ENCODE measurements at regions not wholly inside any gene's neighbourhood (a gene's known extent, or its start where the extent isn't known, plus 50 kb on each side); places are given as distances from the start of the nearest gene placed in this dataset.

- DNase-seq, result no peak
Measured at GRCh38 chr1:168782559-168783116, 53.6 kb upstream of the DPT start.

GRCh38 chr1:168783458-168784210 lies 54.6 kb upstream of the DPT start:
- Mint-ChIP-seq H3K36me3 (ENCODE audit: low read depth) (no peaks in the 10 kb centered on the region), H3K27ac (no peak overlapping the region), H3K4me1 (no peaks in the 10 kb centered on the region), H3K27me3 (peaks cover 19% of the 10 kb centered on the region), H3K9me3 (no peaks in the 10 kb centered on the region), H3K4me3 (no peak overlapping the region)
- intact Hi-C loops (cut with micrococcal nuclease), result no loop called here
- no peak for DNase-seq

More at GRCh38 chr1:168782559-168783116, 53.6 kb upstream of the DPT start:
- H3K27ac Mint-ChIP-seq, result no peak overlapping the region
- H3K9me3 Mint-ChIP-seq, result no peaks in the 10 kb centered on the region
- intact Hi-C loops (cut with micrococcal nuclease), result no loop called here
- H3K4me3 Mint-ChIP-seq, result no peak overlapping the region
- H3K36me3 Mint-ChIP-seq (ENCODE audit: low read depth), result no peaks in the 10 kb centered on the region
- no peaks in the 10 kb centered on the region for H3K4me1 Mint-ChIP-seq
- H3K27me3 Mint-ChIP-seq, result peaks cover 21% of the 10 kb centered on the region

GRCh38 chr1:168786476-168787330 lies 57.7 kb upstream of the DPT start:
- H3K27me3 Mint-ChIP-seq, result peaks cover 14% of the 10 kb centered on the region
- no peaks in the 10 kb centered on the region for H3K4me1 Mint-ChIP-seq
- DNase-seq, result no peak
- H3K27ac Mint-ChIP-seq, result no peak overlapping the region
- intact Hi-C loops (cut with micrococcal nuclease), result no loop called here
- no peaks in the 10 kb centered on the region for H3K36me3 Mint-ChIP-seq (ENCODE audit: low read depth)
- H3K9me3 Mint-ChIP-seq, result no peaks in the 10 kb centered on the region
- no peak overlapping the region for H3K4me3 Mint-ChIP-seq

GRCh38 chr1:168788258-168788657 lies 59.3 kb upstream of the DPT start:
- Mint-ChIP-seq H3K4me1 (no peaks in the 10 kb centered on the region), H3K9me3 (no peaks in the 10 kb centered on the region), H3K4me3 (no peak overlapping the region), H3K36me3 (ENCODE audit: low read depth) (no peaks in the 10 kb centered on the region), H3K27ac (no peak overlapping the region), H3K27me3 (peaks cover 7% of the 10 kb centered on the region)
- DNase-seq, result no peak
- intact Hi-C loops (cut with micrococcal nuclease), result no loop called here

- Mint-ChIP-seq H3K27ac (no peak overlapping the region), H3K4me1 (no peaks in the 10 kb centered on the region), H3K9me3 (no peaks in the 10 kb centered on the region), H3K4me3 (no peak overlapping the region), H3K36me3 (ENCODE audit: low read depth) (no peaks in the 10 kb centered on the region), H3K27me3 (peaks cover 6% of the 10 kb centered on the region)
- intact Hi-C loops (cut with micrococcal nuclease), result no loop called here
- DNase-seq, result no peak
Measured at GRCh38 chr1:168789501-168789900, 60.5 kb upstream of the DPT start.

- Mint-ChIP-seq H3K27ac (no peak overlapping the region), H3K27me3 (peaks cover 4% of the 10 kb centered on the region), H3K9me3 (no peaks in the 10 kb centered on the region), H3K36me3 (ENCODE audit: low read depth) (no peaks in the 10 kb centered on the region), H3K4me3 (no peak overlapping the region), H3K4me1 (no peaks in the 10 kb centered on the region)
- intact Hi-C loops (cut with micrococcal nuclease), result loop anchor here (5.0 kb wide), 1 partner anchor 950 kb away; no protein-coding TSS in a partner anchor
- no peak for DNase-seq
Measured at GRCh38 chr1:168792142-168792541, 63.1 kb upstream of the DPT start.

GRCh38 chr1:168792592-168793125 lies 63.7 kb upstream of the DPT start:
- intact Hi-C loops (cut with micrococcal nuclease), result loop anchor here (5.0 kb wide), 1 partner anchor 950 kb away; no protein-coding TSS in a partner anchor
- no peaks in the 10 kb centered on the region for H3K4me1 Mint-ChIP-seq
- no peak overlapping the region for H3K4me3 Mint-ChIP-seq
- peaks cover 4% of the 10 kb centered on the region for H3K27me3 Mint-ChIP-seq
- H3K27ac Mint-ChIP-seq, result no peak overlapping the region
- H3K36me3 Mint-ChIP-seq (ENCODE audit: low read depth), result no peaks in the 10 kb centered on the region
- H3K9me3 Mint-ChIP-seq, result no peaks in the 10 kb centered on the region
- no peak for DNase-seq

- H3K27me3 Mint-ChIP-seq, result peaks cover 4% of the 10 kb centered on the region
- H3K9me3 Mint-ChIP-seq, result no peaks in the 10 kb centered on the region
- no peak for DNase-seq
- H3K4me3 Mint-ChIP-seq, result no peak overlapping the region
- H3K4me1 Mint-ChIP-seq, result no peaks in the 10 kb centered on the region
- no peak overlapping the region for H3K27ac Mint-ChIP-seq
- no peaks in the 10 kb centered on the region for H3K36me3 Mint-ChIP-seq (ENCODE audit: low read depth)
- intact Hi-C loops (cut with micrococcal nuclease), result loop anchor here (5.0 kb wide), 1 partner anchor 948 kb away; no protein-coding TSS in a partner anchor
Measured at GRCh38 chr1:168794057-168794456, 65.1 kb upstream of the DPT start.

- intact Hi-C loops (cut with micrococcal nuclease), result no loop called here
- Mint-ChIP-seq H3K9me3 (no peaks in the 10 kb centered on the region), H3K36me3 (ENCODE audit: low read depth) (no peaks in the 10 kb centered on the region), H3K27me3 (peaks cover 2% of the 10 kb centered on the region), H3K4me3 (no peak overlapping the region), H3K4me1 (no peaks in the 10 kb centered on the region), H3K27ac (no peak overlapping the region)
- DNase-seq, result no peak
Measured at GRCh38 chr1:168795681-168796080, 66.7 kb upstream of the DPT start.

- no peak overlapping the region for H3K27ac Mint-ChIP-seq
- no peaks in the 10 kb centered on the region for H3K4me1 Mint-ChIP-seq
- intact Hi-C loops (cut with micrococcal nuclease), result no loop called here
- H3K36me3 Mint-ChIP-seq (ENCODE audit: low read depth), result no peaks in the 10 kb centered on the region
- H3K9me3 Mint-ChIP-seq, result no peaks in the 10 kb centered on the region
- H3K27me3 Mint-ChIP-seq, result peaks cover 5% of the 10 kb centered on the region
- DNase-seq, result no peak
- no peak overlapping the region for H3K4me3 Mint-ChIP-seq
Measured at GRCh38 chr1:168799927-168800605, 71.1 kb upstream of the DPT start.

- intact Hi-C loops (cut with micrococcal nuclease), result no loop called here
Measured at GRCh38 chr1:168801032-168801745, 72.2 kb upstream of the DPT start.

GRCh38 chr1:168803806-168804510 lies 75.0 kb upstream of the DPT start:
- no peak for DNase-seq
- Mint-ChIP-seq H3K36me3 (ENCODE audit: low read depth) (no peaks in the 10 kb centered on the region), H3K4me3 (no peak overlapping the region), H3K4me1 (no peaks in the 10 kb centered on the region), H3K27me3 (peaks cover 10% of the 10 kb centered on the region), H3K9me3 (no peaks in the 10 kb centered on the region), H3K27ac (no peak overlapping the region)
- intact Hi-C loops (cut with micrococcal nuclease), result no loop called here

More at GRCh38 chr1:168801032-168801745, 72.2 kb upstream of the DPT start:
- no peak overlapping the region for H3K4me3 Mint-ChIP-seq
- peaks cover 5% of the 10 kb centered on the region for H3K27me3 Mint-ChIP-seq
- H3K27ac Mint-ChIP-seq, result no peak overlapping the region
- no peaks in the 10 kb centered on the region for H3K36me3 Mint-ChIP-seq (ENCODE audit: low read depth)
- DNase-seq, result no peak
- H3K9me3 Mint-ChIP-seq, result no peaks in the 10 kb centered on the region
- H3K4me1 Mint-ChIP-seq, result no peaks in the 10 kb centered on the region

All from activated CD4-positive, alpha-beta T cell treated with anti-CD3 and anti-CD28 coated beads, Interleukin-2, amount 10 ng/mL, durations not matched to agents 24 days and 14 days (primary cell).